Smooth muscle cell (in vitro differentiated cells): ENCODE measurements at regions not wholly inside any gene's neighbourhood (a gene's known extent, or its start where the extent isn't known, plus 50 kb on each side); places are given as distances from the start of the nearest gene placed in this dataset.

Experiments
- DNase-seq: peaks from one replicate; lab custom pipeline; 2025; ENCODE audit not compliant: unreplicated experiment; lab: John Stamatoyannopoulos, UW
- H2AFZ ChIP-seq: fragments of 200-600 bp; sonication (generic); 2 replicates; pipeline ENCODE4 v1.6.0; 2016; ENCODE audit warnings: antibody characterized with exemption, low read depth, mild to moderate bottlenecking
- H3F3A ChIP-seq: fragments of 200-600 bp; sonication (generic); 2 replicates; pipeline ENCODE4 v1.6.0; 2017; ENCODE audit warnings: antibody characterized with exemption, low read depth
- H3K27ac ChIP-seq: fragments of 200-600 bp; sonication (generic); 2 replicates; pipeline ENCODE4 v1.5.1; 2016; ENCODE audit warnings: low read depth, mild to moderate bottlenecking
- H3K27me3 ChIP-seq: fragments of 200-600 bp; sonication (generic); 2 replicates; pipeline ENCODE4 v1.6.1; 2016; ENCODE audit warnings: low read depth, mild to moderate bottlenecking
- H3K36me3 ChIP-seq: fragments of 200-600 bp; sonication (generic); 2 replicates; pipeline ENCODE4 v1.5.1; 2016; ENCODE audit warnings: low read depth
- H3K4me1 ChIP-seq: fragments of 200-600 bp; sonication (generic); 2 replicates; pipeline ENCODE4 v1.5.1; 2016; ENCODE audit warnings: low read depth
- H3K4me2 ChIP-seq: fragments of 200-600 bp; sonication (generic); 2 replicates; pipeline ENCODE4 v1.6.0; 2016; ENCODE audit warnings: mild to moderate bottlenecking
- H3K4me3 ChIP-seq: fragments of 200-600 bp; sonication (generic); 2 replicates; pipeline ENCODE4 v1.5.1; 2016; ENCODE audit warnings: mild to moderate bottlenecking
- H3K79me2 ChIP-seq: fragments of 200-600 bp; sonication (generic); 2 replicates; pipeline ENCODE4 v1.6.0; 2016; ENCODE audit warnings: low read depth, mild to moderate bottlenecking
- H3K9ac ChIP-seq: fragments of 200-600 bp; sonication (generic); 2 replicates; pipeline ENCODE4 v1.6.0; 2016; ENCODE audit warnings: low read depth
- H3K9me3 ChIP-seq: fragments of 200-600 bp; sonication (generic); replicated peaks from 2 replicates; pipeline ENCODE4 v1.5.1; 2016; ENCODE audit warnings: low read depth
- H4K20me1 ChIP-seq: fragments of 200-600 bp; sonication (generic); 2 replicates; pipeline ENCODE4 v1.6.0; 2016; ENCODE audit warnings: low read depth
- WGBS: methylation state at CpG from one replicate; pipeline ENCODE4 v1.1.7; 2016; ENCODE audit warnings: low lambda C conversion rate; 5-methylcytosine and 5-hydroxymethylcytosine counted together
- TF ChIP-seq, protein P1 (sequence below): fragments of 200-600 bp; sonication (generic); IDR thresholded peaks from 2 replicates; pipeline ENCODE4 v1.5.1; 2017; ENCODE audit warnings: borderline replicate concordance, mild to moderate bottlenecking, antibody characterized with exemption; ENCODE audit not compliant: insufficient read depth, poor library complexity, severe bottlenecking

DNA sequence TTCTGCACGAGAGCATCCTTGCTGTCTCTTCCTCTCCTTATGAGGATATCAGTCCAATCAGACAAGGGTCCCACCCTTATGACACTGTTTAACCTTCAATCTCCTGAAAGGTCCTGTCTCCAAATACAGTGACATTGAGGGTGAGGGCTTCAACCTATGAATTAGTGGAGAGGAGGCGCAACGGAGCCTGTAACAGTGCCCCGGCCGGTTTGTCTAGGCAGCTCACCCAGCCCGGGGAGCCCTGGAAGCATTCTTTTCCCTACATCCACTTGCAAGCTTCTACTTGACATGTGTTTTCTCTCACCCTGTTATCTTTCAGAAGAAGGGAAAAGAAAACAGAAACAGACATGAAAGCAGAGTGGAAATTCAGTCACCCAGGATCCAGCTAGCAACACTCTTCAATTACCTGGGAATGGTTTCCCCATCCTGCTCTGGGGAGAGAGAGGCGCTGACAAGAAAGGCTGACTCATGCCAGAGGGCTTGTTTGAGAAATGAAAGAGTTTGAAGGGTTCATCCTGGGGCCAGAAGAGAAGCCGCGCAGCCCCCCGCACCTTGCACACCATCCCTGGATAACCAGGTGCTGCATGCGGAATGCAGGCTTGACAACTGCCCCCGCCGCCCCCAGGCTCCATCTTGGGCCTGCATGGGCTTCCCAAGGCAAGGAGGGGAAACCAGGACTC lies 394.9 kb downstream of the NPHP4 start:
- H4K20me1 ChIP-seq: no peaks in the 10 kb centered on the region
- TF ChIP-seq, protein P1, sequence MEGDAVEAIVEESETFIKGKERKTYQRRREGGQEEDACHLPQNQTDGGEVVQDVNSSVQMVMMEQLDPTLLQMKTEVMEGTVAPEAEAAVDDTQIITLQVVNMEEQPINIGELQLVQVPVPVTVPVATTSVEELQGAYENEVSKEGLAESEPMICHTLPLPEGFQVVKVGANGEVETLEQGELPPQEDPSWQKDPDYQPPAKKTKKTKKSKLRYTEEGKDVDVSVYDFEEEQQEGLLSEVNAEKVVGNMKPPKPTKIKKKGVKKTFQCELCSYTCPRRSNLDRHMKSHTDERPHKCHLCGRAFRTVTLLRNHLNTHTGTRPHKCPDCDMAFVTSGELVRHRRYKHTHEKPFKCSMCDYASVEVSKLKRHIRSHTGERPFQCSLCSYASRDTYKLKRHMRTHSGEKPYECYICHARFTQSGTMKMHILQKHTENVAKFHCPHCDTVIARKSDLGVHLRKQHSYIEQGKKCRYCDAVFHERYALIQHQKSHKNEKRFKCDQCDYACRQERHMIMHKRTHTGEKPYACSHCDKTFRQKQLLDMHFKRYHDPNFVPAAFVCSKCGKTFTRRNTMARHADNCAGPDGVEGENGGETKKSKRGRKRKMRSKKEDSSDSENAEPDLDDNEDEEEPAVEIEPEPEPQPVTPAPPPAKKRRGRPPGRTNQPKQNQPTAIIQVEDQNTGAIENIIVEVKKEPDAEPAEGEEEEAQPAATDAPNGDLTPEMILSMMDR: no peak
- no peaks in the 10 kb centered on the region for H3K36me3 ChIP-seq
- H3K4me3 ChIP-seq: no peak overlapping the region
- peak overlapping the region; percentile 33 for H3K4me2 ChIP-seq
- H3K27me3 ChIP-seq: no peaks in the 10 kb centered on the region
- 65% methylated on average over 13 of the region's 13 CpGs for WGBS
- peaks cover 12% of the 10 kb centered on the region for H3K4me1 ChIP-seq
- no peak overlapping the region for H3K27ac ChIP-seq
- DNase-seq: no peak
- H3K9ac ChIP-seq: no peak overlapping the region
- peaks cover 6% of the 10 kb centered on the region for H3F3A ChIP-seq
- no peak overlapping the region for H2AFZ ChIP-seq
- no peaks in the 10 kb centered on the region for H3K9me3 ChIP-seq
- H3K79me2 ChIP-seq: no peaks in the 10 kb centered on the region

DNA sequence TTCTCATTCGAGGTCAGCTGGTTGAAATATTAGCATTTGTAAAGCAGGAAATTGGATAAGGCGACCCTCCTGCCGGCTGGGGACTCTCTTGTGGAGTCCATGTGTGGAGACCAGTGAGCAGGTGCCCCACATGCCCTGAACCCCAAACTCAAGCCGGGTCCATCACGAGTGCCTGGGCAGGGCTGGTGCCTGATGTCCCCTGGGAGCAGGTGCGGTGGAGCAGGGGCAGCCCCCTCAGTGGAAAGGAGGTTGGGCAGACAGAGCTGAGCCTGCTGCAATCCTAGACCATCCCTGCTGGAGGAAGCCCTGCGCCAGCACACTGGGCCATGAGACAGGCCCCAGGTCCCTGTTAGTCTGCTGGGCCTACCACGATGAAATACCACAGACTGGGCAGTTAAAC lies 395.6 kb downstream of the NPHP4 start:
- Histone ChIP-seq H3K27ac (no peak overlapping the region), H3K79me2 (no peaks in the 10 kb centered on the region), H3K36me3 (no peaks in the 10 kb centered on the region), H3F3A (peaks cover 6% of the 10 kb centered on the region), H3K9me3 (no peaks in the 10 kb centered on the region), H3K4me2 (no peak overlapping the region), H3K9ac (no peak overlapping the region), H3K4me3 (no peak overlapping the region), H3K27me3 (no peaks in the 10 kb centered on the region), H4K20me1 (no peaks in the 10 kb centered on the region), H3K4me1 (peaks cover 12% of the 10 kb centered on the region), H2AFZ (no peak overlapping the region)
- no peak for DNase-seq
- WGBS: 94% methylated on average over 8 of the region's 8 CpGs
- TF ChIP-seq, protein P1: no peak

DNA sequence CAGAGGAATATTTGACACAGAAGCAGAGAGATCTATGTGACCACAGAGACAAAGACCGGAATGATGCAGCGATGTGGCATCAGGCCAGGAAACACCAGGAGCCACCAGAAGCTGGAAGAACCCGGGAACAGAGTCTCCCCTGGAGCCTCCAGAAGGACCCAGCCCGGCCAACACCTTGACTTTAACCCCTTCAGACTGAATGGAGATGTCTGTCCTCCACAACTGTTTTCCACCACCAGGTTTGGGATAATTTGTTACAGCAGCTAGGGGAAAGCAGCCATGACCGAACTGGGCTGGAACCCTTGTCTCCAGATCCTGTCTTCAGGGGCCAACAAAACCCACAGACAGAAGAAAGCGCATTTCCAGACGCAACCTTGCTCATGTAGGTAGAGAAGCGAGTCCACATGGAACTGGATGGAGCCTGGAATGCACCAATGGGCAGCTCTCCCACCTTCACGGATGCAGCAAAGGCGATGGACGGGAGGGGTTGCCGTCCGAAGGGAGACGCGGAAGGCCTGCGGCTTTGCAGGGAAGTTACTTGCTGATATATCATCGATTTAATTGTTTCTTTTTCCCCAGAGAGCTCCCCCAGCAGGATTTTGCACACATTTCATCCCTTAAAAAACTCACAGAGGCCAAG lies 396.6 kb downstream of the NPHP4 start:
- TF ChIP-seq, protein P1: no peak
- Histone ChIP-seq H3K79me2 (no peaks in the 10 kb centered on the region), H3K9ac (no peak overlapping the region), H3F3A (peaks cover 6% of the 10 kb centered on the region), H3K36me3 (no peaks in the 10 kb centered on the region), H3K9me3 (peaks cover 1% of the 10 kb centered on the region), H4K20me1 (no peaks in the 10 kb centered on the region), H3K4me3 (no peak overlapping the region), H3K27me3 (no peaks in the 10 kb centered on the region), H2AFZ (no peak overlapping the region), H3K27ac (no peak overlapping the region), H3K4me2 (no peak overlapping the region), H3K4me1 (peaks cover 12% of the 10 kb centered on the region)
- 92% methylated on average over 17 of the region's 17 CpGs for WGBS
- DNase-seq: no peak
